IPS-NIHi7 (cell line): ENCODE measurements at regions not wholly inside any gene's neighbourhood (a gene's known extent, or its start where the extent isn't known, plus 50 kb on each side); places are given as distances from the start of the nearest gene placed in this dataset.

Experiments
- DNase-seq: peaks from one replicate; pipeline ENCODE4 v3.0.0; 2012; ENCODE audit warnings: mixed read lengths; ENCODE audit errors: extremely low spot score

DNA sequence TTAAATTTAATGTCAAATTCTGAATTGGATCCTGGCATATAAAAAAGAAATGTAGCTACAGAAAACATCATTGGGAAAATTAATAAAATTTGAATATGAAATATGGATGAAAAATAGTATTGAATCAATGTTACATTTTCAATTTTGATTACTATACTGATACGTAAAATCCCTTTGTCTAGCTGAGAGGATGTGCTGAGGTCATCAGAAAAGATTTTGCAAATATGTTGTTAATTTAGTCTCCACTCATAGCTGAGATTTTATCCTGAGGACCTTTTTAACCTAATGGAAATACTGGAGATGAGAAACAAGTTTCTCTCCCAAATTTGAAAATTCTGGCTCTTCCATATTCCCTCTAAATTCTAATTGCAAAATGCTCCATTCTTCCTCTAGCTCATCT is 84.4 kb upstream of the ADAMTS16 start:
- DNase-seq: no peak

DNA sequence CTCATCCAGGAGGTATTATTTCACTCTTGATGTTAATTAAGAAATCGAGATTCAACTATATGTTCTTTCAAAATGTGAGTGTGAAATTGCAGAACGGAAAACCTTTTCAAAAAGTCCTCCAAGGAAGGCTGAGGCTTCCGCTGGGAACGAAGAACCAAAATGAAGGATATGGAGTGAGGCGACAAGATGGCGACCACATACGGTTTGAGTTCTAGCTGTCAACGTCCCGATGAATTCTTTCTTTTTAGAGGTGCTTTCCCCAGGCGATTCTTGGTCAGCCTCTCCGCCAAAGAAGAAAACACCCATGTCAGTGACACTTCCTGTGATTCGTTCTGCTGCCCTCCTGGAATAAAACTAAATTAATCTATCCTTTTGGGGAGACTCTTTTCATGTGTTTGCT is 78.3 kb upstream of the ADAMTS16 start:
- DNase-seq: no peak

DNA sequence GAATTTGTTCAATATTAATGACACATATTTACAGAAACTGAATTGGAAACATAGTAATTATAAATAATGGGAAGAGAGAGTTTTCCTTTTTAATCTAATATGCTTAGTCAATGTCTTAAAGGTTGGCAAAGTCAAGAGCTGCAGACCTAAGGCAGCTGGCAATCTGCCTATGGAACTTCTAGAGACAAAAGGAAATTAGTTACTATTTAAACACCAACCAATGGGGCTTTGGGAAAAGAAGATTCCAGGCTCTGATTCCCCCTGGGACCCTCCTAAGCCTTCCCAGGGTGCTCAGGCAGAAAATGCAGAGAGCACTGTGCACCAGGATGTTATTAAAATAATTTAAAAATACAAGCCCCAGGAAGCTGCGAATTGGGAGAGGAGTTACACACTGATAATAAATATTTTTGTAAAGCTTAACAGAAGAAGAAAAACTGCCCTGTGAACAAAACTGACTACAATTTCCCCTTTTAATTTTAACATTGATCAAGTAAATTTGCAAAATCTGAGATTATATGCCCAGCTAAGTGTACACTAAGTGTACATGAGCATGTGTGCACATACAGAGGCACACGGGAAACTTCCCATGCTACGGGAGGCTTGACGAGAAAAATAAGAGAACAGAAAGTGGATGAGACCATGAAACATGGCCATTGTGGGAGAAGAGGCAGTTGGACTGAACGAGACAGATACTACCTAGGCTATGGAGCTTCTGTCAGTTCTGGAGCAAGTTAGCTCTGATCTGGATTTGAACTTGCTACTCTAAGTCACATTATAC is 77.4 kb upstream of the ADAMTS16 start:
- DNase-seq: no peak

DNA sequence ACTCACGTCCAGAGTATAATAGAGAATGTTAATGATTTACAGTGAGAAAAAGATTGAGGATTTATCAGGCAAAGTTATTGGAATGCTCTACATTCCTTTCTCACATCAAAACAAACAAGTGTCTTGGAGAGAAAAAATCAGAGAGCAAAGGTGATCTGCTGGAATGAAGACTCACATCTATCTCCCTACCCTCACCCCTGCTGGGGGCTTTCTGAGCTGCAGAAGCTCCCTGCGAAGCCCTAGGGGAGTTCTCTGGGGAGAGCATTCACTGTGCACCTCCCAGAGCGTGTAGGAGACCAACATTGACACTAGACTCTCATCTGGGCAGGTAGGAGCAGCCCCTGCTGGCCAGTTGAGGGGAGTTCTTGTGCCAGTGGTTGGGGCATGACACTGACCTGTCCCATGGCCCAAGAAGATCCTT is 76.6 kb upstream of the ADAMTS16 start:
- DNase-seq: peak; percentile 52

DNA sequence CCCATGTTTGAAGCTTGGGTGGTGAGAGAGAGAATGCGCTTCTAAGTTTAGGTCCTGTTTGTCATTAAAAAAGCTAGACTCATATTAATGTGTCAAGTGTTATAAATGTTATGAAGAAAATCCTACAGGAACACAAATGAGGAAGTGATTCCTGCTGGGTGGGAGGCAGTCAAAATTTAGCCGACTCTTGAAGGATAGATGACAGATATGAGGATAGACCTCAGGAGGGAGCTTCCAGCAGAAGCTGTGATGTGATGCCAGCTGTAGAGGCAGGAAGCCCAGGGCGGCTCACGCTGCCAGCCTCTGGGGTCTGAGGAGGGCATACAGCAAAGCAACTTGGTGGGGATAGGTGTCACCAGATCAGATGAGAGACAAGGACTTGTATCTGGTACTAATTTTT is 74.7 kb upstream of the ADAMTS16 start:
- DNase-seq: no peak

DNA sequence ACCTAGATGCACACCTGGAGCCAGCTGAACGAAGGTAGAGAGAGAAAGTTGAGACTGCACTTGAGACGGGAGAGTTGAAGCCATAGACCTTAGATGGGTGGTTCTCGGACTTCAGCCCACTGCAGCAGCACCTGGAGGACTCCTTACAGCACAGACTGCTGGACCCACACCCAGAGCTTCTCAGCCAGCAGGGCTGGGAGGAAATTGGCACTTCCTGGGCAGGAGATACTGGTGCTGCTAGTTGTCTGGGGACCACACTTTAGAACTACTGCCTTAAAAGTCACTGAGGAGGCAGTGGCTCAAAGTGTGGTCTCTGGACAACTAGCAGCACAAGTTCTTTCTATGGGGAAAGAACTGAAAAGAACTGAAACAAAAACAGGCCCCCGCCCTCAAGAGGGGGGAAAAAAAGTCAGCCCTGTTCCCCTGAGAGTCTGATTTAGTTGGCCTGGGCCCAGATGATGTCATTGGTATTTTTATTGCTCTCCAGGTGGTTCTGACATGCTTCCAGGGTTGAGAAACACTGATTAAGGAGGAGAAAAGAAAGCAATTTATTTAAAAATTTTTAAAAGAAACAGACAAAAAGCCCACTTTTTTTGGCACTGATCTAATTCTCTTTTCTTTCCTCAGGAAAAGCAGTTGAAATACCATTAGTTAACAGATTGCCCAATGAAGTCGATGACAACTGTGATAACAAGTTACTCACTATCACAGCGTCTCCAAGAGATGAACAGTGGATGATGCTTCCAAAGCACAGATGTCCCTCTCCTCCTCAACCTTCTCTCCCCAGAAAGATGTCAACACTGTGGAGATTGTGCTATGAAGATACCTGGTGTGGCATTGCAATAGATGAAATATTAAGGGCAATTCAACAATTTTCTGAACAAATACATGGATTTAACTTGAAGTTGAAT is 73.6 kb upstream of the ADAMTS16 start:
- no peak for DNase-seq

DNA sequence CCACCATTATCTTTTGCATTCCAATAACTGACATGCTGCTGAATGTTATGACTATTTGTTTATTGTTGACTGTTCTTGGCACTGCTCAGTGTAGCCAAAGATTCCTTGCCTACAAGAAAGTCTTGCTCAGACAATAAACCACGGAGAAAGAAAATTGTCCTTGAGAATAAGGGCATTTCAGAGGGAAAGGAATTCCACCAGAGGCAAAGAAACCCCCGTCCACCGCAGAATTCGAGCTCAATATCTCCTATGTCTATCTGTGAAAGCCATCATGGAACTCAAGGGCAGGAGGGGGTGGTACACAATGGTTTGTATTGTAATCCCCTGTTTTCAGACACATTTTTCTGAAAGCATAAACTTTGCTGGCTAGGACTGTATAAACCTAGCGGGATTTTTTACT is 70.3 kb upstream of the ADAMTS16 start:
- DNase-seq: no peak

DNA sequence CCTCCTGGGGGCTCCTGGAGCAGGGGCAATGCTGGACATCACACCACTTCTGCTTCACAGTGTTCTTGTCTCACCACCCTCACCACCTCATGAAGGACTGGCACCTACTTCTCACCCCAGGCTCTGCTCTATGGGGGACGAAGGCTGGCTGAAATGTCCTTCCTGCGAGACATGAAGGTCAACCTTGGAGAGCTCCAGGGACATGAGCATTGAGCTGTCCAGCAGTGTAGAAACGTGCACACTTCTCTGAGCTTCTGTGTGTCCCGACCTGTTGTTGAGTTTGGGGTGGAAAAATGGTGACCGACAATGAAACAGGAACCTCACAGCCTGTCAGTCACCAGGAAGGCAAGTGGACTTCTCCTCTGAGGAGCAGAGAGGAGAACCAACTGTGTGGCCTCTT is 68.6 kb upstream of the ADAMTS16 start:
- DNase-seq: no peak

DNA sequence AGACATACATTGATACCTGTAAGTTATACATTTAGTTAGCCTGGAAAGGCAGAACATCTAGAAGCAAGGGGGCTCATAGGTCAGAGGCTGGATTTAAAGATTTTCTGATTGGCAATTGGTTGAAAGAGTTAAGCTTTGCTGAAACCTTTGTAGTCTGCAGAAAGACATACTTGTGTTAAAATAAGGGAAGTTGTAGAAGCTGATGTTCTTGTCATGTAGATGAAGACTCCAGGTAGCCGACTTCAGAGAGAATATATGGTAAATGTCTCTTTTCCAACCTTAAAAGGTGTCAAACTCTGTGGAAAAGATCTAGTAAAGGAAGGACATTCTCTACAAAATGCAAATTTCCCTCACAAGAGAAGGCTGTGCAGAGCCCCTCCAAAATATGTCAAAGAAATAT is 62.9 kb upstream of the ADAMTS16 start:
- DNase-seq: no peak

DNA sequence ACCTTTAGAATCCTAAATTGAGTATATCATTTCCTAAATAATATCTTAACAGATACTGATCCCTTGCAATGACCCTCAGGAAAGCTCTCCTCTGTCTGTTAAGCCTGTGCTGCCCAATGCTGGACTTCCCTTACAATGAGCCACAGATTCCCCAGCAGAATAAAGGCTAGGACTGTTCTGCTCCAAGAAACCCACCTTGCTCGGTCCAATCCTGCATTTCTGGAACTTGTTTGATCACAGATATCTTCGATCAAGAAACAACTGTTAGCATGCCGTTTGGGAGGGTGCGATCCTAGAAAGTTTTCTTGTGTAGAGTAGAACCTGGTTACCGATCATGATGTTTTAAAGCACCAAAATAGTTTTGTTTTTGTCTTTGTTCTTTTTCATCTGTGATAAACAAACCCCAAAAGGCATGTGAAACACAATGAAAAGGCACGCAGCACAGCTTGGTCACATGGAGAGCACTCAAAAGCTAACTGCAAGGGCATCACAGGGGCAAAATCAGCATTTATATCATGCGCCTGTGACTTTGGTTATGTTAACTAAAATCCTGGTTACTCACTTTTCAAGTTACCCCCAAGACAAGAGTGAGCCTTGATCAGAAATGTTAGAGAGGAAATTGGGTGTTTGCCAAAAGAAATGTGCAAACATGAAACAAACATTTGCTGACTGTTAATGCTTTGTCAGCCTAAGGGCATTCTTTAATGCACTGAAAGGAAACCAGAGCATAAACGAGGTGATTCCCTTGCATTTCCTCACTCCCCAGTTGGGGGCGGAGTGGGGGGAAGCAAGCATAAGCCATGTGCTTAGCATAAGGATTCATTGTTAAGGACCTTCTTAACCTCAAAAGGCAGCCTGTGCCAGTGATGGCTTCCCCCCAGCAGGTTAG is 61.9 kb upstream of the ADAMTS16 start:
- peak; percentile 69 for DNase-seq

DNA sequence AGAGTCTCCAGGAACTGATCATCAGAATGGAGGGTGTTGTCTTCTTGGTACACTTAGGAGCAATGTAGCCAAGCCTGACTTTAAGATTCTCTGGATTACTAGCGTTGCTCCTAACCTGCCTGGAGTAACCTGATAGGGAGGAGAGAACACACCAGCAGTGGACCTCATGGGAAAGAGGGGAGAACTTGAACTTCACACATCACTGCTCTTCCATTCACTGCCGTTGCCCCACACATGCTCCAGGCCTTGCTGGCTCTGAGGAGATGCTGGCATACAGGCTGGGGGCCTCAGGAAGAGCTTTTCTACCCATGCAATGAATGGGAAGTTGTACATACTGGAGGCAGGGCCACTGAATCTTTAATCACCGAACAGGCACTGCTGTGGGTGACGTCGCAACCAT is 60.3 kb upstream of the ADAMTS16 start:
- no peak for DNase-seq

DNA sequence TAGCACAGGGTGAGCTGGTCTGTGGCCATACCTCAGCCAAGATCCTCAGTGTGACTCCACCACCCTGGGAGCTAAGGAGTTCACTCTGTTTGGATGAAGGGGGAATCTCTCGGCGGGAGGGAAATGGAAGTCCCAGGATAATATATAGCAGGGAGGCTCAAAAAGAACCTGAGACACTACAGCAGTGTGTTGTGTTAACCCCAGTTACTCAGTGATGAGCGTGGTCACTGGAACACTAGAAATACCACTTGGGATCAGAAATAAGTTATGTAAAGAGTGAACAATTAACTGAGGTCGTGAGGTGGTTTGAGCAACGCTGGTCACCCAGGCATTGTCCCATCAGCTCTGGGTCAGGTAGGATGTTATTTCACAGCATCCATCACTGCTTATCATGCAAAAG is 59.3 kb upstream of the ADAMTS16 start:
- DNase-seq: no peak

DNA sequence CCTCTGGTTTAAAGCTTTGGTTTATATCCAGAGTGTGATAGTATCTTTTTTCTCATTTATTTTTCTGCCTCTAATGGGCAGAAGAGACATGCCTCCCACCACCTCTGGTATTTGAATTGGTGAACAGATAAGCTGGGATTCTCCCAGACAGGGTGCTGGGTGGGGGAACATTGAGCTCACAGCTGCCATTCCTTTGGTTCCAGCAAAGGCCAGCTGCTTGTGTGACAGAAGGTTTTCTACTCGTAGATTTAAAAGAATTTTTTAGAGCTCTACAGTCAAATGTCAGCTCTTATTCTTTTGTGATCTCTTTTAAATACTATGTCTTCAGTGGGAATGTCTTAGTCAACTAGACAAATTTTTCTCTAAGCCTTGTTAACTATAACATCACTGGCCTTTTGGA is 54.7 kb upstream of the ADAMTS16 start:
- no peak for DNase-seq

DNA sequence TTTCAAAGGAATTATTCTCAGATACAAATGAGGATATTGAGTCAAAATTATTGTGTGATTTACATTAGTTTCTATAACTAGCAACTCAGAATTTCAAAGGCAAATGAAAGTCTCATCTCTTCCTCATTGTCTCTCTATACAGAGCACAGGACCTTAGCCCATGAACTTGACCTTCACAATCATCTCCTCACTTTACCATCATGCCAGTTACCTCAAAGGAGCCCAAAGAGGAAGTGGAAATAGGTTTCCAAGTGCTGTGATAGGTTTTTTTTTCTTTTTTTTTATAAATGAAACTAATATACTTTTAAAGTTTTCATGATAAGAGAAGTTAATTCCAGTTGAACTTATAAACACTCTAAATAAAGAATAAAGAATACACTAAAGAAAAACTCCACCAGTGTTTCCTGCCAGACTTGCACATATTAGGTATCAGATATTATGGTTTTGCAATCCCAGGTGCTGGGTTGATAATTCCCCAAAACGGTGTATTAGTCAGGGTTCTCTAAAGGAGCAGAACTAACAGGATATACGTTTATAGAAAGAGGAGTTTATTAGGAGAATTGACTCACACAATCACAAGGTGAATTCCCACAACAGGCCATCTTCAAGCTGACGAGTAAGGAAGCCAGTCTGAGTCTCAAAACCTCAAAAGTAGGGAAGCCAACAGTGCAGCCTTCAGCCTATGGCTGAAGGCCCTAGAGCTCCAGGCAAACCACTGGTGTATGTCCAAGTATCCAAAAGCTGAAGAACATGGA is 50.1 kb upstream of the ADAMTS16 start:
- DNase-seq: no peak
